DMS 273 treated with DMSO at 0.1 percent for 48 hours (cell line): ENCODE measurements at regions not wholly inside any gene's neighbourhood (a gene's known extent, or its start where the extent isn't known, plus 50 kb on each side); places are given as distances from the start of the nearest gene placed in this dataset.

ENCODE experiments used
- DNase-seq: peaks from one replicate; lab custom pipeline; 2025; lab: John Stamatoyannopoulos, UW

DNA sequence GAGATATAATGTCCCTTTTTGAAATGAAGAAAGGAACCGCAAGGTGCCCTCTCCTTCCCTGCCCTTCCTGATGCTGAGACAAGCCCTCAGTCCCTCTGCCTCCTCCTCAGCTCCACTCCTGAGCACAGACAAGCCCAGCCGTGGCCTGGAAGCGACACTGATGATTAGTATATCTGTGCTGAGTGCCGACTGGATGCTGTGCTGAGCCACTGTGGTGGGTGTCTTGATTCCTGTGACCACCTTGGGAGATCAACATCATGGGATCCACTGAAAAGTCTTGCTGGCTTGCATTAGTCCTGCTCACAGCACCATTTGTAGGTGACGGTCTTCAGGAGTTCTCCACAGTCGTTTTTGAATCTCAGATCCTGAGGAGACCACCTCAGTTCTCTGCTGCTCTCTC is 59.5 kb upstream of the HGFAC start:
- no peak for DNase-seq

DNA sequence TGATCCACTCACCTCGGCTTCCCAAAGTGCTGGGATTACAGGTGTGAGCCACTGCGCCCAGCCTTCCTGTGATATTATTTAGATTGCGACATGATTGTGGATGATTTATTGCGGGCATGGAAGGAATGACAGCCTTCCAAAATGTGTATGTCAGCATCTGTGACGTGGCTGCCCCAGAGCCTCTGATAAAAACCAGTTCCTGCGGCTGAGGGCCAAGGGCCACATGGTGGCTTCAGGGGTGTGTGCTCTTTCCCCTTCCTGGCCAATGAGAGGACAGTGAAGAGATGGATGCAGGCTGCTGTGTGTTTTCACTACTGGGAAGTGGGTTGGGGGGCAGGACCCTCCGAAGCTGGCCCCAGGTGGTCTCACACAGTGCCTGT is 57.4 kb upstream of the HGFAC start:
- no peak for DNase-seq

DNA sequence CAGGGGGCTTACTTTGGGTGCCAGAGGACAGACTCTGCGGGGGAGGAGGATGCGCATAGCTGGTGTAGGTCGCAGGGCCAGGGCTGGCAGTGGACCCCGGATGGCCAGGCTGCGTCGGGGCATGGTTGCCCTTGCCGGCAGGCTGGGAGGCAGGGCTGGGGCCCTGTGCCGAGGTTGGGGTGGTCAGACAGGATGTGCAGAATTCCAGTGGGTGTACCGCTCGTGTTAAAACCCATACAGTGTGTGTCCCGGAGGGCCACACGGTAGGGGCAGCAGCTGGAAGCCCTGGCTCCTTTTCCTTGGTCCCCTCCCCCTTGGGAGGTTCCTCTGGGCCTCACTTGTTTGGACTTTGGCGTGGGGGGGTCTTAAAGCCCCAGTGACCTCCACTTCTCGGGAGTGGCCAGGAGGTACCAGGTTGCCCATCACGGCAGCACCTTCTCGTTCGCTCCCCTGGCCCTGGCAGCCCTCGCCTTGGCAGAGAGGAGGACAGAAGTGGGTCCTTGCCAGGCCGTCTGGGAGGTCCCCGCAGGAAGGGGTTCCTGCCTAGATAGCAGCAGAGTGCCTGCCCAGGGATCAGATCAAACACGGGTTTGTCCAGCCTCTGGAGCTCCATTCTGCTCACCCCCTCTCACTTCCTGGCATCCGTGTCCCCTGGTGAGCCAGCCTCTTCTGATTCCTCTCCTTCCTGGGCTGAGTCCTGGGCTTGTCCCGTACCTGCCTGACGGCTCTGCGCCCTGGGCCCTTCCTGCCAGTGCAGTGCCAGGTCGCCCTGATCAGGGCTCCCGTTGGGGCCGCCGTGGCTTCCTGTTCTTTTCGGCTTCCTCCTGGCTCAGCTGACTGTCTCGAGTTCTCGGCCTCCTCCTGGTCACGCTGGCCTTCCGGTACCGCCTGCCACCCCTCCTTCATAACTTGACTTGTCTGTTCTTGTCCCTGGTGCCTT is 56.7 kb upstream of the HGFAC start:
- DNase-seq, result no peak

DNA sequence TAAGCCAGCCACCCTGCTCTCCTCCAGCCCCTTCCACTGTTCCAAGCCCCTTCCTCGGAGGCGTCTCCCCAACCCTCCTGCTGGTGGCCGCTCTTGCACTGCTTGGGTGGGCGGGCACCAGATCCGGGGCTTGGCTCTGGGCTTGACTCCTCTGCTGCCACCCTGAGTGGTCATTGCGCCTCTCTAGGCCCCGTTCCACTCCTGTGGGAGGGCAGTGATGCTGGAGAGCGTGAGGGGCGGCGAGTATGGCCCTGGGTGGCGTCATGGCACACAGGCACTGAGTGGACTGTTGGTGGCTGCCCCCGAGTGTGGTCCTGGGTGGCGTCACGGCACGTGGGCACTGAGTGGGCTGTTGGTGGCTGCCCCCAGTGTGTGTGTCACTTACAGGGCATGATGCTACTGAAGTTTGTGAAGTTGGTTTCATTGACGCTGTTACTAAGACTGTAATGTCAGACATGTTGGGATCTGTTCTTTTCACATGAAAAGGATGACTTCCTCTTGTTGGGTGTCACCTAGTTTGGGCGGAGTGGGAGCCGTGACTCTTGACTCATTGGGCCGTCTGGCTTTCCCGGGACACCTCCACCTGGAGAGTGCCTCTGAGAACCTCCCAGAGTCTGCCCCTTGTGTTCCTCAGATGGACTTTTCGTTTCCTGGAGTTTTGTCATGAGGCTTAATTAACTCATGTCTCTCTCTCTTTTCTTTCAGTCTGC is 55.9 kb upstream of the HGFAC start:
- DNase-seq, result no peak

DNA sequence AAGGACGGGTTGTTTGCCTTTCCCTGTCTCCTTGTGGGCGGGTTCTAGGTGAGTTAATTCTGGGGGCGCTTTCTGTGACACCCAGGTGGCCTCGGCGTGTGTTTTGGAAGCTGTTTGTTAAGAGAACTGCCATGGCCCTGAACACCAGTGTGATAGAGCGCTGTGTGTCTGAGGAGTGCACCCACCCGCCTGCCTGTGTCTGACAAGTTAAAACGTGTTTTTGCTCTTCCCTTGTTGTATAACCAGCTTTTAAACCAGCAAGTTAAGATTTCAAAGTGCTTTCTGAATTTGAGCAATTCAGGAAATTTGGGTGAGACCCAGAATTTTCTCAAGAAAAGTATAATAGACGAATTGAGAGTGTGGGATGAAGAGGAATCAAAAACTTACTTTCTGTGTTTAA is 55.2 kb upstream of the HGFAC start:
- DNase-seq, result no peak

DNA sequence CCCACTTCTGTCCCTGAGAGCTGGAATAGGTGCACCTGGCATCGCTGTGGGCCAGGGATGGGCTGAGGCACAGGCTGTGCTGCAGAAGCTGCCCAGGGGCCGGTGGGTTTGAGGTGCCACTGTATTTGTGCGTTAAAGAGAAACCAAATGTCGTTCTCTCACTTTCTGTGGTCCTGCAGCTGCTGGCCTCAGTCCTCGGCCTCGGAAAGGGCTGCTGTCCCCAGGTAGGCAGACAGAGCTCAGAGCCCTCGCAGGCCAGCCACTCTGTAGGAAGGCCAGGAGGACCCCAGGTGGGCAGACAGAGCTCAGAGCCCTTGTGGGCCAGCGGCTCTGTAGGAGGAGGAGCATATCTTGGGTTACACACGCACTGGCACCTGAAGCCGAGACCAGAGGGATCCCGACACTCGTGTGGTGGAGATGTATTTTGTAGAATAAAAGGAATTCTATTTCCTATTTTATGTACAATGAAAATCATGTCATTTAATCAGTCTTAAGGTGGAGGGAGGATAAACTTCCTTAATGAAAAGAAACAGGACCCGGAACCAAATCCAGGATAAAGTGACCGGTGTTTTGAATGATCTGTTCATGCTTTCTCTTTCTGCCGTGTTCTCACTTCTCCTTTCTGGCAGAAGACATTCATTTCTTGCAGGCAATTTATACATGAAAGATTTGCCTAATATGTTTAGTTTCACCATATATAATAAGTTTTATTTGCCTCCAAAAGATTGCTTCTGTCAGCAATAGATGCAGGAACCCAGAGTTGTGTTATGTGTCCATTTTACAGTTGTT is 54.4 kb upstream of the HGFAC start:
- no peak for DNase-seq

DNA sequence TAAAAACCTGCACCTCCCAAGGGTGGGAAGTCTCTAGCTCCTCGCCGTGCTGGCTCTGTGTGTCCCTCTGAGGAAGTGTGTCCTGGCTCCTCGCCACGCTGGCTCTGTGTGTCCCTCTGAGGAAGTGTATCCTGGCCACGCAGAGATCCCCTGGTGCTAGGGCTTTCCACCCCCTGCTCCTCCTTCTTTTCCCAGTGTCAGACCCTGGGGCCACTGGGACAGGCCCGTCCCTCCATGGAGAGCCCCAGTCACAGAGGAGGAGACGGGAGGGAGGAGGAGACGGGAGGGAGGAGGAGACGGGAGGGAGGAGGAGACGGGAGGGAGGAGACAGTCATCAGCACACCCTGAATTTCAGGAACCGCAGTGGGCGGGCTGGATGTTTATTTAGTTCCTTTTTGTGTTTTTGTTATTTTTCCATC is 53.8 kb upstream of the HGFAC start:
- DNase-seq, result no peak

DNA sequence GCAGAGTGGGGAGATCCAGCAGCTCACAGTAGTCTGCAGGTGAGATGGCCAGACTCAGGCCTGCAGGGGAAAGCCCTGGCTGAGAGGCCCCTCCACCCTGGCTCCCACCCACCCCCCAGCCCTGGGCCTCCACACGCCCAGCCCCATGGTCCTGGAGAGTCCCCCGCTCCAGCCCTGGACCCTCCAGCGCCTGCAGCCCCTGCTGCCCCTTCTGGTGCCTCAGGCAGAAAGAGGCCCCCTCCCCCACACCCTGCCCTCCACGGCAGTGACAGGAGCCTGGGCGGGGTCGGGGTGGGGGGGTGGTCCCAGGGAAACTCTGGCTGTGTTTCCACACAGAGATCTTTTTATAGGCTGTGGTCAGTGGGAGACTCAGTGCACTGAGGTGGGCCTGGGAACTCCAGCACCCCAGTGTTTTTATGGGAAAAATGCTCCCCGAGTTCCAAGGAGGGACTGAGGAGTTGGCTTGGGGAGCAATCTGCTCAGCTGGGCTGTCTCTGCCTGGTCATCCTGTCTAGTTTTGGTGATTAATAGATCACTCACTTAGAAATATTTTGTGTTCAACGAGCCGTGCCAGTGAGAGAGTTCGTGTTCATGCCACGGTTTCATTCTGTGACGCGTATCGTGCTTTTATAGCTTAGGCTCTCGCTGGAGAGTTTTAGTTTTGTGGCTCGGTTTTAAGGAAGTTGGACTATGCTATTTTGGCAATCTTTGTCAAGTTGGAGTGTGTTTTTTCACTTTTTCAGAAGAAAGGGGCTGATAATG is 53.1 kb upstream of the HGFAC start:
- DNase-seq, result no peak

DNA sequence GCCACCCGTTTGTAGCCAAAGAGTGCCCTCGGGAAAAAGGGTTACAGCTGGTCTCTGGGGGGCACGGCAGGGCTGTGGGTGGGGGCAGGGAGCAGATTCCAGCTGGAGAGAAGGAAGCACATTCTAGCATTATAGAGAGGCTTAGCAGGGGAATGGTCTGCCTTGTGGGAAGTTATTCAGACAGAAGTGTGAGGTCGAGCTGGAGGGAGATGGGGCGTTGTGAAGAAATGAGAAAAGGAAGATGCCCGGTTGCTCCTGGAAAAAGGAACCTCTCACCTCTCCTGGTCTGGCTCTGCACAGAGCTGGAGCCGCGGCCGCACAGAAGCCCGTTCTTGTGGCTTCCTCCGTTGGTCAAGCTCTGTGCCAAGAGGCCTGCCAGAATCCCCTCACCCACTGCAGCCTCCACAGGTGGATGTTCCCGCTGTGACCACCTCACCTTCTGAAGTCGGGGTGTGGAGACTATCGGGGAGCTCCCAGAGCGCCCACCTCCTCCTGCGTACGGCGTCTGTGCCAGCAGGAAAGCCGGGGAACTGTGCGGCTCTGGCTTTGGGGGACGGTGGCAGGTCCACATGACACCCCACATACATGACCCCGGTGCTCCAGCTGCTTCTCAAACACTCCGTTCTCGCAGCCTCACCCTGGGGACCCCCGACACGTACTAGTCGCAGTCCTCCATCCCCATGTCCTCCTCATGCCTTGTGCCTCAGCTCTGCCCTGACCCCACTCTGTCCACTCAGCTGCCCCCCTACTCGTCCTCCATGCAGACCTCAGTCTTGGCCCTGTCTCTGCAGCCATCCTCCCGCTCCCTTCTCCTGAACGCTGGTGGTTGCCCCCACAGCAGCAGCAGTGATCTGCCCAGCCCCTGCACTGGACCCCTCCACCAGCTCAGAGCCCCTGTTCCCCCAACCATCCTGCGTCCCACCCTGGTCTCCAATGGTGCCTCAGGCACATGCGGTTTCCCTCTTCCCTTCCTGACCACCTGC is 52.2 kb upstream of the HGFAC start:
- no peak for DNase-seq

DNA sequence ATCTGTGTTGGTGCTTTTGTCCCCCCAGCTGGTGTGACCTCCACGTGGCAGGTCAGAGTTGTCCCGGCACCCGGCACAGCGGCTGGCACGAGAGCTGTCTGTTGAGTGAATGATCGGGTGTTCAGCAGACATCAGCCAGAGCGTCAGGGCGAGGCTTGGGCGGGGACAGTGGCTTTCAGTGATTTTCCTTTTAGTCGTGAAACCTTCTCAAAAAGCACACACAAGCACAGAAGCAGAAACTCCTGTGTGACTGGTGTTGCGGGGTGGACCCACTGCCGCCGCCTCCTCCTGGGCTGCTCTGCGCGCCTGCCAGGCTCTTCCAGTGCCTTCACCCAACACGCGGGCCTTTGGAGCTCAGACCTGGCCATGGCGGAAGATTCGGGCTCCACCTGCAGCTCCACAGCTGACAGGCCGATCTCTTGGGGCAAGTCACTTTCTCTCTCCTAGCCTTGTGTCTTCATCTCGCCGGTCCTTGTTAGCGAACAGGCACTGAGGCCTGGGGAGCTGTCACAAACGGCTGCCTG is 51.4 kb upstream of the HGFAC start:
- DNase-seq, result no peak

DNA sequence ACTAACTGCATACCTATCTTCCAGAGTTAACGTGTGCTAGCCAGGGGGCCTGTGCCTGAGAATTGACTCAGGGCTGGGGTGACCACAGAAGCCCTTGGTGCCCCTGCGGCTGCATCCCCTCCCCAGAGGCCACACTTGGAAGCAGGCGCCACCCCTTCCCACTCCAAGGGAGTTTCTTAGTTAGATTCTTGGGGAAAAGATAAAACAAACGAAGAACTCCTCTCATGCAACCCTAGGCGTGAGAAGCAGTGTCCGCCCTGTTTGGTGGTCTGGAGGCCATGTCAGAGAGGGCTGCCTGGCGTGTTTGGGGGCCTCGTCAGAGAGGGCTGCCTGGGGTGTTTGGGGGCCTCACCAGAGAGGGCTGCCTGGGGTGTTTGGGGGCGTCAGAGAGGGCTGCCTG is 50.3 kb upstream of the HGFAC start:
- DNase-seq, result no peak
